Kidney (tissue), 13 donors: ENCODE measurements at regions not wholly inside any gene's neighbourhood (a gene's known extent, or its start where the extent isn't known, plus 50 kb on each side); places are given as distances from the start of the nearest gene placed in this dataset.
A peak's percentile ranks its signal among the peaks of the same experiment; 100 is the strongest.

ENCODE experiments used
- DNase-seq, 5 donors: peaks; one replicate each; pipeline ENCODE4 v3.0.0-alpha.2; 2013 to 2020
- FAIRE-seq: peaks from 2 replicates; lab custom pipeline; 2012; peaks lifted over from hg19 to GRCh38; lab: Jason Lieb, UNC
- H3K27ac ChIP-seq, 2 donors: one replicate each; pipeline ENCODE4 v1.7.0; 2013; ENCODE audit warnings: low read depth in 2 of 2, low read length in 2 of 2, inconsistent platforms in 1 of 2
- H3K27me3 ChIP-seq: one replicate; pipeline ENCODE4 v1.7.1; 2013; ENCODE audit warnings: low read length, inconsistent platforms; ENCODE audit not compliant: control insufficient read depth, insufficient read depth
- H3K36me3 ChIP-seq, 3 donors: one replicate each; pipeline versions ENCODE4 v1.7.0 to v1.7.1; 2013; ENCODE audit warnings: low read length in 3 of 3, control low read depth in 1 of 3, inconsistent platforms in 1 of 3; ENCODE audit not compliant: insufficient read depth in 3 of 3, control insufficient read depth in 2 of 3
- H3K4me1 ChIP-seq, 3 donors: one replicate each; pipeline versions ENCODE4 v1.7.0 to v1.7.1; 2013; ENCODE audit warnings: low read length in 3 of 3, inconsistent platforms in 1 of 3, low read depth in 1 of 3; ENCODE audit not compliant: control insufficient read depth in 2 of 3, insufficient read depth in 2 of 3
- H3K4me3 ChIP-seq, 3 donors: one replicate each; pipeline versions ENCODE4 v1.7.0 to v1.8.1; 2013; ENCODE audit warnings: low read length in 3 of 3, control low read depth in 1 of 3, inconsistent platforms in 1 of 3
- H3K9ac ChIP-seq, 3 donors: one replicate each; pipeline versions ENCODE4 v1.7.0 to v1.7.1; 2013; ENCODE audit warnings: low read length in 3 of 3, control low read depth in 1 of 3, inconsistent platforms in 1 of 3
- H3K9me3 ChIP-seq, 3 donors: one replicate each; pipeline versions ENCODE4 v1.7.0 to v1.7.1; 2013; ENCODE audit warnings: low read length in 3 of 3, control low read depth in 1 of 3, inconsistent platforms in 1 of 3; ENCODE audit not compliant: control insufficient read depth in 2 of 3, insufficient read depth in 1 of 3
- intact Hi-C: fragments of 100-400 bp; cut with DNase I; formaldehyde crosslinking; loops from one replicate; pipeline ENCODE4 v1.11.1; 2022
- TF ChIP-seq, protein P1 (sequence below): IDR thresholded peaks from 3 replicates; pipeline ENCODE4 v1.5.1; 2012; ENCODE audit warnings: mild to moderate bottlenecking, moderate library complexity, borderline replicate concordance; ENCODE audit not compliant: insufficient read depth; ENCODE audit errors: extremely low read depth
- donor health status: control.
- donor health status: control.
- donor health status: control.
- donor health status: control.
- donor health status: control.
- donor health status: DM: yes; HTN: yes; CAD: no.
- donor health status: Normal renal cell carcinoma (clear cell type).

DNA sequence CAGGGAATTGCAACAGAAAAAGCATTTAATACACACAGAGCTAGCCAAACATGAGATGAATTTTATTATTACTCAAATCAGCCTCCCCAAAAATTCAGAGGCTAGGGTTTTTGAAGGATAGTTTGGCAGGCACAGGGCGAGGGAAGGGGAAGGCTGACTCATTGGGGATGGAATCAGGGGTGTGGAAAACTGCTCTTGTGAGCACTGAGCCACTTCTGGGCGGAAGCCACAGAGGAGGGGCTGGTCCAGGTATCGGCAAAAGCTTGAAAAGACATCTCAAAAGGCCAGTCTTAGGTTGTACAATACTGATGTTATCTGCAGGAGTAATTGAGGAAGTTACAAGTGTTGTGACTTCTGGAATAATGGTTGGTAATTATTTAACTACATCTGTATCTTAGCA is 109.4 kb downstream of the TLR5 start:
- no peaks in the 10 kb centered on the region for H3K36me3 ChIP-seq
- H3K4me3 ChIP-seq = no peak overlapping the region
- H3K27me3 ChIP-seq = no peaks in the 10 kb centered on the region
- H3K9ac ChIP-seq = no peak overlapping the region
- FAIRE-seq (no peak), DNase-seq (no peak)
- no peaks in the 10 kb centered on the region for H3K4me1 ChIP-seq
- intact Hi-C loops = no loop called here
- TF ChIP-seq, protein P1, sequence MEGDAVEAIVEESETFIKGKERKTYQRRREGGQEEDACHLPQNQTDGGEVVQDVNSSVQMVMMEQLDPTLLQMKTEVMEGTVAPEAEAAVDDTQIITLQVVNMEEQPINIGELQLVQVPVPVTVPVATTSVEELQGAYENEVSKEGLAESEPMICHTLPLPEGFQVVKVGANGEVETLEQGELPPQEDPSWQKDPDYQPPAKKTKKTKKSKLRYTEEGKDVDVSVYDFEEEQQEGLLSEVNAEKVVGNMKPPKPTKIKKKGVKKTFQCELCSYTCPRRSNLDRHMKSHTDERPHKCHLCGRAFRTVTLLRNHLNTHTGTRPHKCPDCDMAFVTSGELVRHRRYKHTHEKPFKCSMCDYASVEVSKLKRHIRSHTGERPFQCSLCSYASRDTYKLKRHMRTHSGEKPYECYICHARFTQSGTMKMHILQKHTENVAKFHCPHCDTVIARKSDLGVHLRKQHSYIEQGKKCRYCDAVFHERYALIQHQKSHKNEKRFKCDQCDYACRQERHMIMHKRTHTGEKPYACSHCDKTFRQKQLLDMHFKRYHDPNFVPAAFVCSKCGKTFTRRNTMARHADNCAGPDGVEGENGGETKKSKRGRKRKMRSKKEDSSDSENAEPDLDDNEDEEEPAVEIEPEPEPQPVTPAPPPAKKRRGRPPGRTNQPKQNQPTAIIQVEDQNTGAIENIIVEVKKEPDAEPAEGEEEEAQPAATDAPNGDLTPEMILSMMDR = no peak
- H3K9me3 ChIP-seq = no peaks in the 10 kb centered on the region
- H3K27ac ChIP-seq = no peak overlapping the region

DNA sequence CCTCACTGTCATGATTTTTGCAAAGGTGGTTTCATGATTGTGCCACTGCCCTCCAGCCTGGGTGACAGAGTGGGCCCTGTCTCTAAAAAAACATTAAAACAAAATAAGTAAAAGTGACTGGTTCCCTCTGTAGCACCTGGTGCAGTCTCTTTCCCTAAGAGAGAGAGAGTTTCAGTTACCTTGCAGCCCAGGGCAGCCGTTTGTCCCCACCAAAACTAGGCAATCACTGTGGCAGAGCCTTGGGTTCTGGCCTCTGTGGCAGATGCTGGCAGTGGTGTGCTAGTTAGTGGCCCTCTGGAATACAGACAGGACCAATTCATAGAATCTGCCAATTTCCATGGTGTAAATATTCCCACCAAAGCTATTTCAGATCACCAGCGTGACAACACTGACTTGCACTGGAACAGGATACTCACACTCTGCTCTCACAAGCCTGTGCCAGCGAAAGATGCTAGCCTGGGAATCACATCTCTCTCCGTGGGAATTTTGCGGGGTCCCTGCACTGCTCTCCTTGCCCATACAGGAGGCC is 108.7 kb downstream of the TLR5 start:
- H3K4me1 ChIP-seq = no peaks in the 10 kb centered on the region
- H3K9me3 ChIP-seq = no peaks in the 10 kb centered on the region
- no peak overlapping the region for H3K9ac ChIP-seq
- no peaks in the 10 kb centered on the region for H3K27me3 ChIP-seq
- intact Hi-C loops = no loop called here
- no peak overlapping the region for H3K27ac ChIP-seq
- DNase-seq = no peak
- no peak overlapping the region for H3K4me3 ChIP-seq
- FAIRE-seq = no peak
- no peaks in the 10 kb centered on the region for H3K36me3 ChIP-seq
- TF ChIP-seq, protein P1 = no peak

DNA sequence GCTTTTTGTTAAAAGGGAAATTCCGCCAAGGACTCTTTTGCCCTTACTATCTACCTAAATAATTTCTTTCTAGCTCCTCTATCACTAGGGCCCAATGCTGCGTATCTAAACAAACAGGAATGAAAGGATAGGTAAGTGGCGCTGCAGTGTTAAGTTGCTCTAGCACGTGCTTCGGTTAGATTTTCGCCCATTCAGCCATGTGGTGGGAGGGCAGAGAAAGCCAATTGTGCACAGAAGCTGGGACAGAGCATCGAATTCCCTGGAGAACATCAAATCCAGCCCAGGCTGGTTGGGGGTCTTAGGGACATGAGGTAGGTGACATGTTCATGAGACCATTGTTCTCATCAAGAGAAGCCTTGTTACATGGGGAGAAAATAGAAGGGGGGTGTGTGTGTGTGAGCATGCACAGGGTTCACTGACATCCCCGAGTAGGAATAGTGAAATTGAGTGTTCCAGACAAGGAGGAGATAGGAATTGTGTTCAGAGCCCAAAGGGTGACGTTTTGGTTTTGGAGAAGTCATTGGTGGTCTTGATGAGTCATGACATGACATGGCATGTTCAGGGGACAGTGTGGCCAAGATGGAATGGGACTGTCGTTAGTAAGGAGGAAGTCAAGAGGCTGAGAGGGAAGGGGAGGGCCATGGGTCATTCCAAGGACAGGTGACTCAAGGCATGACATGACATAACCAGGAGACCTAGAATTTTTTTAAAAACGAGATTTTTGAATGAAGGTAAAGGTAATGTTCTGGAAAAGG is 107.1 kb downstream of the TLR5 start:
- H3K4me3 ChIP-seq = no peak overlapping the region
- no peaks in the 10 kb centered on the region for H3K4me1 ChIP-seq
- TF ChIP-seq, protein P1 = no peak
- H3K9ac ChIP-seq = no peak overlapping the region
- no peaks in the 10 kb centered on the region for H3K27me3 ChIP-seq
- H3K9me3 ChIP-seq = no peaks in the 10 kb centered on the region
- no peak for FAIRE-seq
- intact Hi-C loops = no loop called here
- no peaks in the 10 kb centered on the region for H3K36me3 ChIP-seq
- no peak overlapping the region for H3K27ac ChIP-seq
- peak in 3 of 5 donors; percentile 60 to 78 (median 68) for DNase-seq
